Ishikawa (cell line): ENCODE measurements at regions not wholly inside any gene's neighbourhood (a gene's known extent, or its start where the extent isn't known, plus 50 kb on each side); places are given as distances from the start of the nearest gene placed in this dataset.

ENCODE experiments used
- CEBPB ChIP-seq: IDR thresholded peaks from 2 replicates; pipeline ENCODE4 v1.6.1; 2012
- CREB1 ChIP-seq: IDR thresholded peaks from 2 replicates; pipeline ENCODE4 v1.6.1; 2012; ENCODE audit warnings: low read depth
- EGR1 ChIP-seq: IDR thresholded peaks from 2 replicates; pipeline ENCODE4 v1.6.1; 2012
- EP300 ChIP-seq: IDR thresholded peaks from 2 replicates; pipeline ENCODE4 v1.6.1; 2012; ENCODE audit warnings: borderline replicate concordance
- FOXM1 ChIP-seq: IDR thresholded peaks from 2 replicates; pipeline ENCODE4 v1.6.1; 2012; ENCODE audit warnings: low read depth, borderline replicate concordance
- MAX ChIP-seq: IDR thresholded peaks from 2 replicates; pipeline ENCODE4 v1.6.1; 2012
- NFIC ChIP-seq: IDR thresholded peaks from 2 replicates; pipeline ENCODE4 v1.6.1; 2012
- RAD21 ChIP-seq: IDR thresholded peaks from 2 replicates; pipeline ENCODE4 v1.6.1; 2012; ENCODE audit warnings: low read depth
- REST ChIP-seq: IDR thresholded peaks from 2 replicates; pipeline ENCODE4 v1.6.1; 2012; ENCODE audit warnings: low read depth, mild to moderate bottlenecking
- TAF1 ChIP-seq: IDR thresholded peaks from 2 replicates; pipeline ENCODE4 v1.6.1; 2012; ENCODE audit warnings: low read depth, mild to moderate bottlenecking
- TCF12 ChIP-seq: IDR thresholded peaks from 2 replicates; pipeline ENCODE4 v1.6.1; 2012; ENCODE audit warnings: low read depth
- TEAD4 ChIP-seq: IDR thresholded peaks from 2 replicates; pipeline ENCODE4 v1.6.1; 2012
- USF1 ChIP-seq: IDR thresholded peaks from 2 replicates; pipeline ENCODE4 v1.6.1; 2012
- YY1 ChIP-seq: IDR thresholded peaks from 2 replicates; pipeline ENCODE4 v1.6.1; 2012; ENCODE audit warnings: low read depth
- ZBTB7A ChIP-seq: IDR thresholded peaks from 2 replicates; pipeline ENCODE4 v1.6.1; 2012; ENCODE audit warnings: low read depth

GRCh38 chr4:1583051-1583785 lies 100.9 kb downstream of the FAM53A start:
- TF ChIP-seq TEAD4, result no peak
- TF ChIP-seq FOXM1, result no peak
- TF ChIP-seq ZBTB7A, result no peak
- TF ChIP-seq NFIC, result no peak
- TF ChIP-seq CREB1, result no peak
- TF ChIP-seq CEBPB, result no peak
- no peak for TF ChIP-seq EP300
- no peak for TF ChIP-seq TCF12
- TF ChIP-seq YY1, result no peak
- TF ChIP-seq RAD21, result no peak
- TF ChIP-seq REST, result no peak
- no peak for TF ChIP-seq USF1
- no peak for TF ChIP-seq MAX
- TF ChIP-seq EGR1, result no peak

- TF ChIP-seq FOXM1 (no peak), EP300 (no peak), USF1 (no peak), YY1 (no peak), TCF12 (no peak), EGR1 (no peak), RAD21 (no peak)
Observed at GRCh38 chr4:1582227-1582626, 101.9 kb downstream of the FAM53A start.

- no peak for TF ChIP-seq TEAD4
- TF ChIP-seq MAX, result no peak
- TF ChIP-seq ZBTB7A, result peak; percentile 61; the same call in 1 of the 2 replicates
- TF ChIP-seq FOXM1, result no peak
- TF ChIP-seq TAF1, result no peak
Observed at GRCh38 chr4:1579901-1580691, 104.0 kb downstream of the FAM53A start.

GRCh38 chr4:1579001-1579900 lies 104.9 kb downstream of the FAM53A start:
- 0 out of 2 replicates have a peak, but pooled peaks have one; percentile 38 for TF ChIP-seq ZBTB7A
- no peak; the same call in 1 of the 2 replicates for TF ChIP-seq EGR1
- no peak for TF ChIP-seq CEBPB
- no peak for TF ChIP-seq NFIC
- no peak for TF ChIP-seq TEAD4
- TF ChIP-seq RAD21, result no peak
- no peak for TF ChIP-seq CREB1

- no peak for TF ChIP-seq YY1
- TF ChIP-seq CREB1, result no peak
- TF ChIP-seq ZBTB7A, result no peak
- no peak for TF ChIP-seq USF1
- TF ChIP-seq EGR1, result no peak
- no peak for TF ChIP-seq NFIC
- TF ChIP-seq EP300, result no peak
- TF ChIP-seq MAX, result no peak
- TF ChIP-seq FOXM1, result no peak
- TF ChIP-seq RAD21, result no peak
- TF ChIP-seq TEAD4, result no peak
- no peak for TF ChIP-seq CEBPB
Observed at GRCh38 chr4:1578251-1578773, 105.8 kb downstream of the FAM53A start.

GRCh38 chr4:1577822-1578217 lies 106.3 kb downstream of the FAM53A start:
- TF ChIP-seq EP300, result no peak
- no peak for TF ChIP-seq USF1
- TF ChIP-seq ZBTB7A, result no peak
- TF ChIP-seq CEBPB, result no peak
- no peak for TF ChIP-seq TAF1
- no peak for TF ChIP-seq YY1
- TF ChIP-seq RAD21, result no peak
- no peak for TF ChIP-seq REST
- no peak for TF ChIP-seq FOXM1
- TF ChIP-seq CREB1, result no peak
- no peak for TF ChIP-seq TEAD4
- TF ChIP-seq NFIC, result no peak
- TF ChIP-seq MAX, result no peak
- no peak for TF ChIP-seq TCF12
- TF ChIP-seq EGR1, result no peak
